ENCODE measurements at regions not wholly inside any gene's neighbourhood (a gene's known extent, or its start where the extent isn't known, plus 50 kb on each side); places are given as distances from the start of the nearest gene placed in this dataset.
"Not testable (repeated sequence)": the region's sequence is repeated elsewhere in the genome, so short reads cannot be mapped to it uniquely, and the experiment has no call there.

- no peak overlapping the region for H3K4me3 Mint-ChIP-seq
- DNase-seq (no peak), ATAC-seq (no peak)
- no peaks in the 10 kb centered on the region for H3K36me3 Mint-ChIP-seq
- POLR2A ChIA-PET: no interaction called here
- peaks cover 0 to 10% (median 0%) of the 10 kb centered on the region in 9 donors for H3K9me3 Mint-ChIP-seq
- H3K27ac Mint-ChIP-seq: no peak overlapping the region
- no peaks in the 10 kb centered on the region for H3K4me1 Mint-ChIP-seq
- H3K27me3 Mint-ChIP-seq: no peaks in the 10 kb centered on the region
Observed at GRCh38 chr3:117047951-117048705, 338.5 kb downstream of the TUSC7 start.

- H3K36me3 Mint-ChIP-seq: no peaks in the 10 kb centered on the region
- H3K9me3 Mint-ChIP-seq: peaks cover 0 to 8% (median 0%) of the 10 kb centered on the region in 9 donors
- no peak overlapping the region for H3K27ac Mint-ChIP-seq
- DNase-seq: no peak
- no peaks in the 10 kb centered on the region for H3K27me3 Mint-ChIP-seq
- peaks cover 0 to 5% (median 0%) of the 10 kb centered on the region in 4 donors for H3K4me1 Mint-ChIP-seq
- no peak overlapping the region for H3K4me3 Mint-ChIP-seq
- ATAC-seq: no peak
- POLR2A ChIA-PET: no interaction called here
Observed at GRCh38 chr3:117052395-117052794, 342.8 kb downstream of the TUSC7 start.

- no peak for DNase-seq
- ATAC-seq: no peak
- H3K4me1 Mint-ChIP-seq: peaks cover 0 to 5% (median 0%) of the 10 kb centered on the region in 4 donors
- H3K36me3 Mint-ChIP-seq: no peaks in the 10 kb centered on the region
- H3K27me3 Mint-ChIP-seq: no peaks in the 10 kb centered on the region
- POLR2A ChIA-PET: no interaction called here
- no peak overlapping the region for H3K4me3 Mint-ChIP-seq
- no peak overlapping the region for H3K27ac Mint-ChIP-seq
- H3K9me3 Mint-ChIP-seq: peaks cover 0 to 4% (median 0%) of the 10 kb centered on the region in 9 donors
Observed at GRCh38 chr3:117054556-117054955, 345.0 kb downstream of the TUSC7 start.

GRCh38 chr3:117056946-117057345, 347.4 kb downstream of the TUSC7 start:
- DNase-seq, POLR2A ChIA-PET, H3K9me3 Mint-ChIP-seq, ATAC-seq, H3K27me3 Mint-ChIP-seq, H3K4me3 Mint-ChIP-seq, H3K4me1 Mint-ChIP-seq, H3K36me3 Mint-ChIP-seq, H3K27ac Mint-ChIP-seq: not testable (repeated sequence)

GRCh38 chr3:117059067-117059955, 349.7 kb downstream of the TUSC7 start:
- Mint-ChIP-seq H3K4me3 (no peak overlapping the region), H3K36me3 (no peaks in the 10 kb centered on the region), H3K4me1 (peaks cover 0 to 5% (median 0%) of the 10 kb centered on the region in 4 donors), H3K27me3 (no peaks in the 10 kb centered on the region), H3K9me3 (peaks cover 0 to 3% (median 0%) of the 10 kb centered on the region in 9 donors), H3K27ac (no peak overlapping the region)
- ATAC-seq (no peak), DNase-seq (no peak)
- POLR2A ChIA-PET: no interaction called here

GRCh38 chr3:117059956-117060270, 350.3 kb downstream of the TUSC7 start:
- H3K27ac Mint-ChIP-seq: no peak overlapping the region
- ATAC-seq: no peak
- H3K9me3 Mint-ChIP-seq: peaks cover 0 to 3% (median 0%) of the 10 kb centered on the region in 9 donors
- no peak overlapping the region for H3K4me3 Mint-ChIP-seq
- DNase-seq: no peak
- no peaks in the 10 kb centered on the region for H3K36me3 Mint-ChIP-seq
- H3K4me1 Mint-ChIP-seq: peaks cover 0 to 2% (median 0%) of the 10 kb centered on the region in 4 donors
- H3K27me3 Mint-ChIP-seq: no peaks in the 10 kb centered on the region
- POLR2A ChIA-PET: no interaction called here

GRCh38 chr3:117063930-117064329, 354.4 kb downstream of the TUSC7 start:
- Mint-ChIP-seq H3K27me3 (no peaks in the 10 kb centered on the region), H3K4me3 (no peak overlapping the region), H3K9me3 (peaks cover 0 to 3% (median 0%) of the 10 kb centered on the region in 9 donors), H3K4me1 (no peaks in the 10 kb centered on the region), H3K27ac (no peak overlapping the region), H3K36me3 (no peaks in the 10 kb centered on the region)
- DNase-seq: no peak
- no peak for ATAC-seq
- POLR2A ChIA-PET: no interaction called here

- POLR2A ChIA-PET: no interaction called here
- Mint-ChIP-seq H3K4me3 (no peak overlapping the region), H3K27me3 (no peaks in the 10 kb centered on the region), H3K27ac (no peak overlapping the region), H3K36me3 (no peaks in the 10 kb centered on the region), H3K9me3 (peaks cover 0 to 3% (median 0%) of the 10 kb centered on the region in 9 donors), H3K4me1 (no peaks in the 10 kb centered on the region)
- ATAC-seq: no peak
- no peak for DNase-seq
Observed at GRCh38 chr3:117068301-117068700, 358.7 kb downstream of the TUSC7 start.

- no peak for ATAC-seq
- H3K27ac Mint-ChIP-seq: no peak overlapping the region
- POLR2A ChIA-PET: no interaction called here
- no peak overlapping the region for H3K4me3 Mint-ChIP-seq
- no peak for DNase-seq
- H3K4me1 Mint-ChIP-seq: no peaks in the 10 kb centered on the region
- H3K9me3 Mint-ChIP-seq: peaks cover 0 to 10% (median 2%) of the 10 kb centered on the region in 9 donors
- H3K27me3 Mint-ChIP-seq: no peaks in the 10 kb centered on the region
- H3K36me3 Mint-ChIP-seq: no peaks in the 10 kb centered on the region
Observed at GRCh38 chr3:117074826-117075225, 365.2 kb downstream of the TUSC7 start.

GRCh38 chr3:117079997-117080396, 370.4 kb downstream of the TUSC7 start:
- Mint-ChIP-seq H3K9me3 (peaks cover 0 to 35% (median 3%) of the 10 kb centered on the region in 9 donors), H3K36me3 (no peaks in the 10 kb centered on the region), H3K27ac (no peak overlapping the region), H3K4me3 (no peak overlapping the region), H3K4me1 (no peaks in the 10 kb centered on the region), H3K27me3 (no peaks in the 10 kb centered on the region)
- ATAC-seq (no peak), DNase-seq (no peak)
- POLR2A ChIA-PET: no interaction called here

GRCh38 chr3:117080872-117081271, 371.3 kb downstream of the TUSC7 start:
- Mint-ChIP-seq H3K27ac (no peak overlapping the region), H3K4me3 (no peak overlapping the region), H3K9me3 (peaks cover 0 to 35% (median 3%) of the 10 kb centered on the region in 9 donors), H3K36me3 (no peaks in the 10 kb centered on the region), H3K4me1 (no peaks in the 10 kb centered on the region), H3K27me3 (no peaks in the 10 kb centered on the region)
- ATAC-seq (no peak), DNase-seq (no peak)
- POLR2A ChIA-PET: no interaction called here

GRCh38 chr3:117084277-117084676, 374.7 kb downstream of the TUSC7 start:
- Mint-ChIP-seq H3K27me3 (no peaks in the 10 kb centered on the region), H3K4me3 (no peak overlapping the region)
- POLR2A ChIA-PET: no interaction called here

GRCh38 chr3:117084739-117085270, 375.2 kb downstream of the TUSC7 start:
- ATAC-seq: no peak
- no peak for DNase-seq
- Mint-ChIP-seq H3K4me1 (no peaks in the 10 kb centered on the region), H3K4me3 (no peak overlapping the region), H3K27me3 (no peaks in the 10 kb centered on the region), H3K9me3 (peaks cover 0 to 45% (median 5%) of the 10 kb centered on the region in 9 donors), H3K36me3 (no peaks in the 10 kb centered on the region), H3K27ac (no peak overlapping the region)
- POLR2A ChIA-PET: no interaction called here

More at GRCh38 chr3:117084277-117084676, 374.7 kb downstream of the TUSC7 start:
- no peak overlapping the region for H3K27ac Mint-ChIP-seq
- DNase-seq (no peak), ATAC-seq (no peak)
- H3K36me3 Mint-ChIP-seq: no peaks in the 10 kb centered on the region
- peaks cover 0 to 42% (median 5%) of the 10 kb centered on the region in 9 donors for H3K9me3 Mint-ChIP-seq
- no peaks in the 10 kb centered on the region for H3K4me1 Mint-ChIP-seq
